Sigmoid colon (tissue), 3 donors: ENCODE measurements at regions not wholly inside any gene's neighbourhood (a gene's known extent, or its start where the extent isn't known, plus 50 kb on each side); places are given as distances from the start of the nearest gene placed in this dataset.

Source experiments
- CTCF ChIP-seq, 4 experiments: fragments of 450-650 bp in 3 of 4; fragments of 200-600 bp in 1 of 4; IDR thresholded peaks; one replicate each; pipeline ENCODE4 v1.5.1; 2016 to 2019; ENCODE audit warnings: antibody characterized with exemption in 4 of 4, mild to moderate bottlenecking in 3 of 4, moderate library complexity in 2 of 4
- POLR2A ChIP-seq, 2 donors: fragments of 450-650 bp; IDR thresholded peaks; one replicate each; pipeline ENCODE4 v1.6.1; 2016; ENCODE audit warnings: antibody characterized with exemption in 2 of 2, mild to moderate bottlenecking in 2 of 2, moderate library complexity in 2 of 2

DNA sequence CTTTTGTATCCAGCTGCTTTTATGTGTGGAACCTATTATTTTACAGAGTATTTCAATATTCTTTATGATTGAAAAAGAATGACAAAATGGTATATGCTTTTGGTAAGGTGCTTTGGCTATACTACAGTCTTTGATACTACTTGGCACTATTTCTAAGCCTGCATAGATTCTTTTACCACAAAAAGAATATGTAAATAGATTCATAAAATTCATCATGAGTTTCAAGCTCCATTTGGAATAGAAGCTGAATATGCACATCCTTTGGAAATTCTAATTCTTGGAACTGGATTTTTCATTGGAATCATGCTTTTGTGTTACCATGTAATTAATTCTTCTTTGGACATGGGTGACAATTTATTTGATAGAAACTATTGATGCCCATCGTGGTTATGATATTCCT lies 60.2 kb upstream of the SYTL5 start:
- TF ChIP-seq CTCF (IDR thresholded peaks at IDR 0.05) (no peak), POLR2A (IDR thresholded peaks at IDR 0.05) (no peak)
